AG09309 (cell line): ENCODE measurements at regions not wholly inside any gene's neighbourhood (a gene's known extent, or its start where the extent isn't known, plus 50 kb on each side); places are given as distances from the start of the nearest gene placed in this dataset.
"Not testable (repeated sequence)": the region's sequence is repeated elsewhere in the genome, so short reads cannot be mapped to it uniquely, and the experiment has no call there.

Experiments used
- DNase-seq: peaks from one replicate; pipeline ENCODE4 v3.0.0-alpha.2; 2010; ENCODE audit warnings: low read depth
- H3K4me3 ChIP-seq: 2 replicates; pipeline ENCODE4 v1.5.1; 2011; ENCODE audit warnings: mild to moderate bottlenecking, low read depth, low read length, moderate library complexity; ENCODE audit not compliant: control insufficient read depth
- CTCF ChIP-seq: IDR thresholded peaks from 2 replicates; pipeline ENCODE4 v1.5.1; 2011; ENCODE audit warnings: mild to moderate bottlenecking, low read depth, low read length, inconsistent platforms; ENCODE audit not compliant: insufficient read depth, control insufficient read depth; ENCODE audit errors: missing control alignments

- DNase-seq: no peak
- H3K4me3 ChIP-seq: no peak overlapping the region
- no peak for TF ChIP-seq CTCF
Observed at GRCh38 chr11:109658190-109658589, 236.2 kb downstream of the C11orf87 start.

GRCh38 chr11:109667719-109668118 lies 245.7 kb downstream of the C11orf87 start:
- DNase-seq: no peak
- H3K4me3 ChIP-seq: no peak overlapping the region

GRCh38 chr11:109668973-109669634 lies 247.1 kb downstream of the C11orf87 start:
- TF ChIP-seq CTCF: no peak
- peak; percentile 13 for DNase-seq
- no peak overlapping the region for H3K4me3 ChIP-seq

More at GRCh38 chr11:109667719-109668118, 245.7 kb downstream of the C11orf87 start:
- no peak for TF ChIP-seq CTCF

GRCh38 chr11:109677231-109677630 lies 255.2 kb downstream of the C11orf87 start:
- H3K4me3 ChIP-seq: no peak overlapping the region
- no peak for TF ChIP-seq CTCF
- no peak for DNase-seq

GRCh38 chr11:109677876-109678275 lies 255.9 kb downstream of the C11orf87 start:
- TF ChIP-seq CTCF: no peak
- DNase-seq: no peak
- H3K4me3 ChIP-seq: no peak overlapping the region

- H3K4me3 ChIP-seq: no peak overlapping the region
- no peak for TF ChIP-seq CTCF
- DNase-seq: no peak
Observed at GRCh38 chr11:109680127-109680526, 258.1 kb downstream of the C11orf87 start.

GRCh38 chr11:109682788-109683187 lies 260.8 kb downstream of the C11orf87 start:
- DNase-seq, H3K4me3 ChIP-seq: not testable (repeated sequence)
